GM12892 (cell line): ENCODE measurements at regions not wholly inside any gene's neighbourhood (a gene's known extent, or its start where the extent isn't known, plus 50 kb on each side); places are given as distances from the start of the nearest gene placed in this dataset.

ENCODE experiments used
- POLR2A ChIP-seq: IDR thresholded peaks from 2 replicates; pipeline ENCODE4 v1.6.1; 2011; ENCODE audit warnings: low read depth, low read length, control low read depth
- TAF1 ChIP-seq: IDR thresholded peaks from 2 replicates; pipeline ENCODE4 v1.6.1; 2011; ENCODE audit warnings: low read depth, mild to moderate bottlenecking, control low read depth, low read length, borderline replicate concordance

DNA sequence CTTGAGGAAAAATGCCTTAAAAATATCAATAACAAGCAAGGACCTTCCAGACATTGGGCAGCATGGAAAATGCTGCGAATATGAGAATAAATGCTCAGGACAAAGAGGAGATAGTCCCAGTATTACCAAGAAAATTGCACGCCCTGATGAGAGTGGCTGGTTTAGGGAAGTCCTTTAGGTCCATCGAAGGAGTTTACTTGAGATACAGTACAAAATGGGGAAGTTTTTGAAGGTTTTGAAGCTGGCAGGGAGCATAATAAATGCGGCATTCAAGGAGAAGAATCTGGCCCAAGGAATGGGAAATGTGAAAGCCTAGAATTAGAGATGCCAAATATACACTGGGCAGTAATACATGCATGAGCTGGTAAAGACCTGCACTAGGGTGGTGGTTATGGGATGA, 90.2 kb upstream of the SPATS2L start:
- TF ChIP-seq TAF1 (no peak), POLR2A (no peak)
